ENCODE measurements at regions not wholly inside any gene's neighbourhood (a gene's known extent, or its start where the extent isn't known, plus 50 kb on each side); places are given as distances from the start of the nearest gene placed in this dataset.

DNA sequence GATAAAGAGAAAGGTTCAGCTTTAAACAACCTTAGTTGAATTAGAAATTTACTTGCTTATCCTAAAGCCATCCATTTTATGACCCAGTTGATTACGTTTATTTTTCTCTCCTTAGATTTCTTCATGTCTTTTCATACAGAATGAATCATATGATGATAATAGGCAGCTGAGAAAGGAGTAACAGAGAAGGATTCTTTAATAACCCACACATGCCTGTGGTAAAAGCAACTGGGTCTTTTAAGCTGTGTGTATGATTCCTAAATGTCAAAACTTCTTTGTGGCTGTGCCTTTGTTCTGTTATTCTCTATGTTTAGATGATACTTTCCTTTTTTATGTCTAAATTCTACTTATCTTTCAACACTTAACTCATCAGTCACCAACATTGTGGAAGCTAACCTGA lies 626.5 kb downstream of the NCAM2 start:
- Histone ChIP-seq H3K9me3 (no peaks in the 10 kb centered on the region), H3K4me1 (no peaks in the 10 kb centered on the region), H3K27ac (no peak overlapping the region), H3K4me3 (no peak overlapping the region), H3K27me3 (no peaks in the 10 kb centered on the region), H3K36me3 (no peaks in the 10 kb centered on the region)
- DNase-seq (ENCODE audit: low spot score in 2 of 2) = no peak
- 62% methylated on average over 1 of the region's 1 CpG for WGBS
- TF ChIP-seq POLR2A (IDR thresholded peaks at IDR 0.05) = no peak

DNA sequence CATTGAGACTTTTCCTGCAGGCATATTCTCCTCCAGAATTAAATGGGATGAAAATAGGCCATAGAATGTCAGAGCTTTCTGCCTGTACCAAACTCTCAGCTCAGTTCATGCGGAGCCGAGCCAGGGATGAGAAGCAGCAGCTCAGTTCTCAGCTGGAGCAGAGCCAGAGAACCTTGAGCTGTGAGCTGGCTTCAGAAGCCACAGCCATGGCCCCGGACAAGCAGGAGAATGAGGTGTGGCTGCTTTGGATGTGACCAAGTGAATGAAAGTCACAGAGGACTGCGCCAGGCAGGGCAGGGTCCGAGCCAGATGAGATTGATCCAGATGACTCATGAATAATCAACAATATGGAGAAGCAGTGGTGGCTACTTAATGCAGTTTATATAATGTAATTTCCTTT lies 633.8 kb downstream of the NCAM2 start:
- TF ChIP-seq POLR2AphosphoS5 (IDR thresholded peaks at IDR 0.05) = no peak
- 82% methylated on average over 5 of the region's 5 CpGs for WGBS
- no peaks in the 10 kb centered on the region for H3K4me1 ChIP-seq
- no peaks in the 10 kb centered on the region for H3K36me3 ChIP-seq
- no peak overlapping the region for H3K27ac ChIP-seq
- no peak for DNase-seq (ENCODE audit: low spot score in 2 of 2)
- H3K9me3 ChIP-seq = no peaks in the 10 kb centered on the region
- H3K4me3 ChIP-seq = no peak overlapping the region
- no peaks in the 10 kb centered on the region for H3K27me3 ChIP-seq

- no peaks in the 10 kb centered on the region for H3K4me1 ChIP-seq
- H3K4me3 ChIP-seq = no peak overlapping the region
- no peak for DNase-seq (ENCODE audit: low spot score in 2 of 2)
- H3K9me3 ChIP-seq = no peaks in the 10 kb centered on the region
- H3K27ac ChIP-seq = no peak overlapping the region
- H3K36me3 ChIP-seq = no peaks in the 10 kb centered on the region
- 90% methylated on average over 2 of the region's 2 CpGs for WGBS
- no peaks in the 10 kb centered on the region for H3K27me3 ChIP-seq
- TF ChIP-seq POLR2A (IDR thresholded peaks at IDR 0.05) (no peak), EP300 (IDR thresholded peaks at IDR 0.05) (no peak), CTCF (IDR thresholded peaks at IDR 0.05) (no peak), POLR2AphosphoS5 (IDR thresholded peaks at IDR 0.05) (no peak)
These were observed 634.7 kb downstream of the NCAM2 start for GRCh38 chr21:21632926-21633325.

GRCh38 chr21:21661741-21662140 lies 663.5 kb downstream of the NCAM2 start:
- no peak for DNase-seq (ENCODE audit: low spot score in 2 of 2)
- no peak overlapping the region for H3K27ac ChIP-seq
- 60% methylated on average over 1 of the region's 1 CpG for WGBS
- H3K4me3 ChIP-seq = no peak overlapping the region
- TF ChIP-seq CTCF (IDR thresholded peaks at IDR 0.05) = no peak
- TF ChIP-seq POLR2AphosphoS5 (IDR thresholded peaks at IDR 0.05) = no peak
- TF ChIP-seq EP300 (IDR thresholded peaks at IDR 0.05) = no peak
- TF ChIP-seq POLR2A (IDR thresholded peaks at IDR 0.05) = no peak
- H3K9me3 ChIP-seq = peaks cover 4% of the 10 kb centered on the region
- no peaks in the 10 kb centered on the region for H3K36me3 ChIP-seq
- no peaks in the 10 kb centered on the region for H3K27me3 ChIP-seq
- H3K4me1 ChIP-seq = no peaks in the 10 kb centered on the region

GRCh38 chr21:21662776-21663175 lies 664.6 kb downstream of the NCAM2 start:
- TF ChIP-seq POLR2A (IDR thresholded peaks at IDR 0.05) (no peak), POLR2AphosphoS5 (IDR thresholded peaks at IDR 0.05) (no peak), EP300 (IDR thresholded peaks at IDR 0.05) (no peak), CTCF (IDR thresholded peaks at IDR 0.05) (no peak)
- peaks cover 4% of the 10 kb centered on the region for H3K9me3 ChIP-seq
- H3K4me3 ChIP-seq = no peak overlapping the region
- no peaks in the 10 kb centered on the region for H3K36me3 ChIP-seq
- H3K27ac ChIP-seq = no peak overlapping the region
- 55% methylated on average over 1 of the region's 1 CpG for WGBS
- H3K27me3 ChIP-seq = no peaks in the 10 kb centered on the region
- no peaks in the 10 kb centered on the region for H3K4me1 ChIP-seq
- no peak for DNase-seq (ENCODE audit: low spot score in 2 of 2)

DNA sequence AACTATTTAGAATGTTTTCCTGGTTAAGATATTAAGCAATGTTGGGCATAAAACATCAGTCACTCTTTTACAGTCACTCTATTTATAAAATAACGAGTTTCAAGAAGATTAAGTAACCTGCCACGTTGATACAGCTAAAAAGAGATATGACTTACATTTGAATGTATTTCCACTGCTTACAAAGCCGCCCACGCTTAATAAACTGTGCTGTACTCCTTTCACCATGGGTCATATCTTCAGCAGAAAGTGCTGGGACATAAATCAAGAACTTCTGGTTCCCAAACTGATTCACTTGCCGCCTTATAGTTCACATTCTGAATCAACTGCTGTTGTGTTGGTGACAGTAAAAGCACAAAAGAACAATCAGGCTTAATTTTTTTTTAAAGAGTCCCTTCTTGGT lies 666.7 kb downstream of the NCAM2 start:
- no peaks in the 10 kb centered on the region for H3K36me3 ChIP-seq
- no peak overlapping the region for H3K4me3 ChIP-seq
- no peak for DNase-seq (ENCODE audit: low spot score in 2 of 2)
- H3K27ac ChIP-seq = no peak overlapping the region
- no peaks in the 10 kb centered on the region for H3K27me3 ChIP-seq
- TF ChIP-seq POLR2AphosphoS5 (IDR thresholded peaks at IDR 0.05) = no peak
- TF ChIP-seq EP300 (IDR thresholded peaks at IDR 0.05) = no peak
- no peak for TF ChIP-seq POLR2A (IDR thresholded peaks at IDR 0.05)
- no peak for TF ChIP-seq CTCF (IDR thresholded peaks at IDR 0.05)
- H3K4me1 ChIP-seq = no peaks in the 10 kb centered on the region
- WGBS = 70% methylated on average over 5 of the region's 5 CpGs
- no peaks in the 10 kb centered on the region for H3K9me3 ChIP-seq

Measured in suprapubic skin (tissue), 4 donors.